PFSK-1 (cell line): ENCODE measurements at regions not wholly inside any gene's neighbourhood (a gene's known extent, or its start where the extent isn't known, plus 50 kb on each side); places are given as distances from the start of the nearest gene placed in this dataset.

ENCODE experiments used
- POLR2AphosphoS5 ChIP-seq: IDR thresholded peaks from 2 replicates; pipeline ENCODE4 v1.6.1; 2012; ENCODE audit warnings: low read depth, mild to moderate bottlenecking, control low read depth, low read length, moderate library complexity
- SIN3A ChIP-seq: IDR thresholded peaks from 2 replicates; pipeline ENCODE4 v1.6.1; 2012; ENCODE audit warnings: mild to moderate bottlenecking, low read length, moderate library complexity, borderline replicate concordance; ENCODE audit not compliant: insufficient read depth
- TAF1 ChIP-seq: IDR thresholded peaks from 2 replicates; pipeline ENCODE4 v1.6.1; 2012; ENCODE audit warnings: low read length, control low read depth, borderline replicate concordance; ENCODE audit not compliant: insufficient read depth

DNA sequence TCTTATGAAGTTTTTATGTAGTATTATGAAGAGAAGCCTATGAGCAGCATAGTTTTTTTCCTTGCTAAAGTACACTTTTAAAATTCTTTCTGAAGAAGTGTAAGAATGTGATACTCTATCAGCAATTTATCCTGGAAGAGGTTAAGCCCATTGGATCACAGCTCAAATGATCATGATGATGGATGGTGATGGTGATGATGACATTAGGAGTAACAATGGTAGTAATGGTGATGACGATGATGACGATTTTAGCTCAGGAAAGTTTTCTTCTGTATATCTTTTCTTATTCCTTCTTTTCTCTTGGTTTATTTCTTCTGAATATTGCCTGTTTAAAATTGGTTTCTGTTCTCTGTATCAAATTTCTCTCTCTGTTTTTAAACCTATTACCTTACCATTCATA lies 262.9 kb upstream of the DUSP10 start:
- TF ChIP-seq POLR2AphosphoS5 (no peak), SIN3A (no peak), TAF1 (no peak)
